AG09309 (cell line): ENCODE measurements at regions not wholly inside any gene's neighbourhood (a gene's known extent, or its start where the extent isn't known, plus 50 kb on each side); places are given as distances from the start of the nearest gene placed in this dataset.
A peak's percentile ranks its signal among the peaks of the same experiment; 100 is the strongest.

Experiments
- DNase-seq: peaks from one replicate; pipeline ENCODE4 v3.0.0-alpha.2; 2010; ENCODE audit warnings: low read depth
- H3K4me3 ChIP-seq: 2 replicates; pipeline ENCODE4 v1.5.1; 2011; ENCODE audit warnings: mild to moderate bottlenecking, low read depth, low read length, moderate library complexity; ENCODE audit not compliant: control insufficient read depth
- TF ChIP-seq, protein P1 (sequence below): IDR thresholded peaks from 2 replicates; pipeline ENCODE4 v1.5.1; 2011; ENCODE audit warnings: mild to moderate bottlenecking, low read depth, low read length, inconsistent platforms; ENCODE audit not compliant: insufficient read depth, control insufficient read depth; ENCODE audit errors: missing control alignments

DNA sequence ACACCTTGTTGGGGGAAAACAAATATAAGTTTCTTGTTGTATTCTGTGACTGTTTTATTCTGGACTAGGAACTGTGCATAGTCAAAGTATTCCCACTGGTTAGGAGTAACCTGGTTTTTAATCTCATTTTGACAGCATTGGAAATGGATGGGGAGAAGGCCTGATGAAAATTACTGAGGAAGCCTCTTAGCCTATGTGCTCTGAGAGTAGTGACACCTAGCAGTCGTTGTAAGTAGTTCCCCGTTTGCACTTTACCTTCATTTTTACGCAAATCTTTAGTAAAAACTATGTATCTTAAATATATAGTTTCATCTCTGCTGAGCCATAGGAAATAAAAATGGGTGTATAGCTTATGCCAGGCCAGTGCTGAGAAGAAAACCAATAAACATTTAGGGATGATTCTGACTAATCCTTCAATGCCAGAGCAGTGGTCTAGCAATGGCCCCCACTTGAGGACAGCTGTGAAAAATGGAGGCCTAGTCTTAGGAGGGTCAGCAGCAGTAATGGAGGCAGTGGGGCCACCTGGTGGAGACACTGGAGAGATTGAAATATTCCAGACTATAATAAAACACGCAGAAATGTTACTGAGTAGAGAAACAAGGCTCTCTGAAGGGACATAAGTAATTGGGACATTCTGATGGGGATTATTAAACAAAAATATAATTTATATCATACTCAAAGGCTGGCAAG is 133.2 kb upstream of the NOVA1 start:
- DNase-seq, result no peak
- TF ChIP-seq, protein P1, sequence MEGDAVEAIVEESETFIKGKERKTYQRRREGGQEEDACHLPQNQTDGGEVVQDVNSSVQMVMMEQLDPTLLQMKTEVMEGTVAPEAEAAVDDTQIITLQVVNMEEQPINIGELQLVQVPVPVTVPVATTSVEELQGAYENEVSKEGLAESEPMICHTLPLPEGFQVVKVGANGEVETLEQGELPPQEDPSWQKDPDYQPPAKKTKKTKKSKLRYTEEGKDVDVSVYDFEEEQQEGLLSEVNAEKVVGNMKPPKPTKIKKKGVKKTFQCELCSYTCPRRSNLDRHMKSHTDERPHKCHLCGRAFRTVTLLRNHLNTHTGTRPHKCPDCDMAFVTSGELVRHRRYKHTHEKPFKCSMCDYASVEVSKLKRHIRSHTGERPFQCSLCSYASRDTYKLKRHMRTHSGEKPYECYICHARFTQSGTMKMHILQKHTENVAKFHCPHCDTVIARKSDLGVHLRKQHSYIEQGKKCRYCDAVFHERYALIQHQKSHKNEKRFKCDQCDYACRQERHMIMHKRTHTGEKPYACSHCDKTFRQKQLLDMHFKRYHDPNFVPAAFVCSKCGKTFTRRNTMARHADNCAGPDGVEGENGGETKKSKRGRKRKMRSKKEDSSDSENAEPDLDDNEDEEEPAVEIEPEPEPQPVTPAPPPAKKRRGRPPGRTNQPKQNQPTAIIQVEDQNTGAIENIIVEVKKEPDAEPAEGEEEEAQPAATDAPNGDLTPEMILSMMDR, result peak; percentile 3

DNA sequence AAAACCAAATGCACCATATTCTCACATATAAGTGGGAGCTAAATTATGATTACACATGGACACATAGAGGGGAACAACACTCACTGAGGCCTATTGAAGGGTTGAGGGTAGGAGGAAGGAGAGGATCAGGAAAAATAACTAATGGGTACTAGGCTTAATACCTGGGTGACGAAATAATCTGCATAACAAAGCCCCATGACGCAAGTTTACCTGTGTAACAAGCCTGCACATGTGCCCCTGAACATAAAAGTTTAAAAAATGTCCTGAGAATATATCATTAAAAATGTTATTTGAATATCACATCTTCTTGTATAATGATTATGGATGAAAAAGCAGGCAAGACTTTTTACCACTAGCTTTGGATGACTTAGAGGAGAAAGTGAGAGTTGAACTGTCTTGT is 138.0 kb upstream of the NOVA1 start:
- H3K4me3 ChIP-seq, result no peak overlapping the region
- TF ChIP-seq, protein P1, result no peak
- no peak for DNase-seq

More for the DNA sequence above, 133.2 kb upstream of the NOVA1 start:
- no peak overlapping the region for H3K4me3 ChIP-seq

DNA sequence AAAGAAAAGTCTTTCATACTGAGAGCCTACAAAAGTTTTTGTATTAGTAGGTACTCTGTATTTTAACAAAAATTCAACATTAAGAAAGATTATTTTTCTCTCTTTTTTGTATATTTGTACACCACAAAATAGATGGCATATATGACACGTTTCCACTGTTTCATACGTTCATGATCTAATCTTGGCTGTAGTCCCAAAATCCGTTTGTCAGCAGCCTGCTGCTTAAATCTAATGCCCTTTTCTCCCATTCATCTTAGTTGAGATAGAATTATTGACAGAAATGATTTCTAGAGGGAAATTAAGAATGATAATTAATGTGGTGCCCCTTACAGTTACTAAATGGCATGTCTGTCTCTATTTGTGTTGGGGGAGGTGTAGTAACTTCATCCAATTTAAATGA is 140.7 kb upstream of the NOVA1 start:
- TF ChIP-seq, protein P1, result no peak
- no peak for DNase-seq

DNA sequence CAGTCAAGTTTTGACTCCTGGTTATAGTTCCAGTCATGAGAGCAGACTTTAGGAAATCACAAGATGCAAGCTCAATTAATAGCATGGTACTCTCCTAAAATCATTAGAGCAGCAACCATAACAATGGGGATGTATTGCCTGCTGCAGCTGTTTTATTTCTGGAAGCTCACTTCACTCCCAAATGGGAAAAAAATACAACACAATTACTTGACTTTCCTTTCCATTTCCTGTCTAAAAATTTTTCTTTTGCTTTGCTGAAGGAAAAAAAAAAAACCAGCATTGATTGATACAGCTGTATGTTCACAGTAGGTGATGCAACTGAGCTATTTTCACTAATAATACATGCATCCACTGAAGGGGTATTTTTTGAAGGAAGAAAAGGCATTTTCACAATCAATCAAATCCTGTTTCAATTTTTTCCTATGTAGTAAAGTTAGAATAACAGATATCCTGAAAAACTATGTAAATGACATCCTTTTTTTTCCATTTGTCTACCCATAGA is 143.9 kb upstream of the NOVA1 start:
- DNase-seq, result no peak
- TF ChIP-seq, protein P1, result no peak

More for the DNA sequence above, 140.7 kb upstream of the NOVA1 start:
- no peak overlapping the region for H3K4me3 ChIP-seq

DNA sequence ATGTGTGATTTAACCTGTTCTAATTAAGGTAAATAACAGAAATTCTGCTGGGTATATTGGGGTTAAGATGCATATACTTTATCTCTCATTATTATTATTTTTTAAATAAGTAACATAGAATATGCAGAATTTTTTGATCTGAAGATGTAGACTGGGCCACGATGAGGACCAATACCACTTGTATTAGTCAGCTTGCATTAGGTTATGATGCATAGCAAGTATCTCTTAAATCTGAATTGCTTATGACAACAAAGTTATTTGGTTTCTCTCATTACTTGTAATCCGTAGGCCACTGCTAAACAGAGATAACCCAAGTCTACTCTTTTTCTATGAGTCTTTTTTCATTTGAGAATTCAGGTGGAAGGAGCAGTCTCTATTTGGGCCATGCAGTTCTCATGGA is 145.5 kb upstream of the NOVA1 start:
- TF ChIP-seq, protein P1, result no peak
- no peak overlapping the region for H3K4me3 ChIP-seq
- DNase-seq, result no peak

More for the DNA sequence above, 143.9 kb upstream of the NOVA1 start:
- H3K4me3 ChIP-seq, result no peak overlapping the region

DNA sequence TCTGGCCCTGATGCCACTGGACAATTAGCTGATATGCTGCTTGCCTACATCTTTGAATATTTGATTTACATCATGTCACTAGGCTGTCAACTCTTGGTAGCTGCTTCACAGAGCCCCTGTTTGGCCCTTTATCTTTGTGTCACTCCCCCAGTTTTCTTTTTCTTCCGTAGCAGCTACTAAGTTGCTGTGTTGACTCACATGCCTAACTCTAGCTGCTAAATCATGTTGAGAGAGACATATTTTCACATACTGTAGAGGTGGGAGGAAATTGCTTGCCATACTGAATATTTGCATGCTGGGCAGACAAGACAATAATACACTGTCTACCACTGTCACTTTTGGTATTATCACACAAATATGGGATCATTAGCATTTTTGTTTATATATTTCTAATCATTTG is 147.1 kb upstream of the NOVA1 start:
- TF ChIP-seq, protein P1, result no peak
- DNase-seq, result no peak

More for the DNA sequence above, 147.1 kb upstream of the NOVA1 start:
- no peak overlapping the region for H3K4me3 ChIP-seq
